GM19023 (cell line): ENCODE measurements at regions not wholly inside any gene's neighbourhood (a gene's known extent, or its start where the extent isn't known, plus 50 kb on each side); places are given as distances from the start of the nearest gene placed in this dataset.

Experiments
- ATAC-seq: cut with Tn5 transposase; IDR thresholded peaks from one replicate; pipeline ENCODE4 v1.9.1; 2021; ENCODE audit warnings: mild to moderate bottlenecking, moderate library complexity; ENCODE audit not compliant: unreplicated experiment

DNA sequence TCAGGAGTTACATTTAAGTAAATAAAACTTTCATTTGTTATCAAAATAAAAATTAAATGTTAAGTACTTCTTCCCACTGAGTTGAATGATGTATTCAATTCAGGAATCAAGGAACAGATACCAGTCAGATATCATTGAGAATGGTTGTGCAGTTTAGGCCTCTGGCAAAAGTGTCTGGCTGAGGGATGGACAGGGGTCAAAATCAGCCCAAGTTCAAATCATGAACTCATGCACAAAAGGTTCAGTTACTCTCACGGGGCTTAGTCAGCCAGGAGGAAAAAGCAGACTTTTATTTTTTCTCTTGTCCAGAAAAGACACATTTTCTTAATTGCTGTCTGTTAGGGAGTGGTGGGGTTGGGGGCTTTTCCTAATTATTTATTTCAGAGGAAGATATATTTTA lies 166.3 kb downstream of the RASSF9 start:
- no peak for ATAC-seq

DNA sequence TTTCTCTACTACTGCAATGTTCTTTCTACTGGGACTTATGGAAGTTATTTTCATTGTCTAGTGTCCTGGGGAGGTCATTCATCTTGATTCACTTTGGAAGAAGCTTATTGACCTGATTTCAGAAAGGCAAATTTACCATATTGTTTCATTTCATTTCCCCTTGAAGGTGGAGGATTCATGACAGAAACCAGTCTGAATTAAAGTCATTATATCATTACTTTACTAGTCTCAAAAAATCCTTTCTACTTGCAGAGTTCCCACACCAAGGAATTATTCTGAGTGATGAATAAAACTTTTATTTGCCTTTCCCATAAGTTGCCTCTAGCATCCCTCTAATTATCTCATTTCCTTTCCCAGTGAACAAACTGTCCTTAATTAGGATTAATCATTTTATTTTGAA lies 163.8 kb downstream of the RASSF9 start:
- no peak for ATAC-seq

DNA sequence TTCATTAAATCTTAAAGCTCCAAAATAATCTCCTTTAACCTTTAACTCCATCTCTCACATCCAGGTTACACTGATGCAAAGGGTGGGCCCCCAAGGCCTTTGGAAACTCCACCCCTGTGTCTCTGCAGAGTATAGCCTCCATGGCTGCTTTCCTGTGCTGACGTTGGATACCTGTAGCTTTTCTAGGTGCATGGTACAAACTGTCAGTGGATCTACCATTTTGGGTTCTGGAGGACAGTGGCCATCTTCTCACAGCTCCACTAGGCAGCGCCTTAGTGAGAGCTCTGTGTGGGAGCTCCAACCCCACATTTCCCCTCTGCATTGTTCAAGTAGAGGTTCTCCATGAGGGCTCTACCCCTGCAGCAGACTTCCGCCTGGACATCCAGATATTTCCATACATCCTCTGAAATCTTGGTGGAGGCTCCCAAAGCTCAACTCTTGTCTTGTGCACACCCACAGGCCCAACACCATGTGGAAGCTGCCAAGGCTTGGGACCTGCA lies 162.2 kb downstream of the RASSF9 start:
- no peak for ATAC-seq

DNA sequence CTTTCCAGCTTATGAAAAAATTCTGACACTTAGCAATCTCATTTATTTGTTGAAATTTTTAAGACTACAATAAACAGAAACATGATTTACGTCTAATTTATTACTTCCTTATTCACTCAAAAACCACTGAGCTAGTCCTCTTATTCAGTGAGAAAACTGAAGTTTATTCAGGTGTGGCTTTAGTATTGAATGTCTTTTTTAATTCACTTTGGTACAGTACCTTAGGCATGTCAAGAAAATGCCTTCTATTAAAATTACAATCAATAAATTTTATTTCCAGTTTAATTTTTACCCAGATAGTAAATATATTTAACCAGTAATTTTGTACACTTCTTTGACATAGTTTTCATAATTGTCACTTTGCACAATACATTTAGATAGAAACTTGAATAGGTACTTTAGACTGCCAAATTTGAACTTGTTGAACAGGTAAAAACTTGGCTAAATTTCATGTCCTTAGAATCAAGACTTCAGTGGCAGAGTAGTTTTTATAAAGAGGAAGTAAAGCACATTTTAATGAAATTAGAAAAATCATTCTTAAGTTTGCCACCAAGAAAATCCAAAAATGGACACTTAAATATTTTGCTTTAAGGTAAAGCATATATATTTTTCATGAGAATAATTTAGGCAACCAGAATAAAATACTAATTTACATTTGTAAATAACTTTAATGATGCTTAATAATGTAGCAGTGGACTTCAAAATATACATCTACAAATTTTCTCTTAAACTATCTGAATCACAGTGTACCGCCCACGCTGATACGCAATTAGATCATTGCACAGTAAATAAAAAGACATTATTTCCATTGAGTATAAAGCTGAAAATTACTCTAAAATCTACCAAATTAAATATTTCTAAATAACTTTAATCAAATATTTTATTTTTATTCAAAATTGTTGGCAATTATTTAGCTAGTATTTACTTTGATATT lies 159.1 kb downstream of the RASSF9 start:
- no peak for ATAC-seq

DNA sequence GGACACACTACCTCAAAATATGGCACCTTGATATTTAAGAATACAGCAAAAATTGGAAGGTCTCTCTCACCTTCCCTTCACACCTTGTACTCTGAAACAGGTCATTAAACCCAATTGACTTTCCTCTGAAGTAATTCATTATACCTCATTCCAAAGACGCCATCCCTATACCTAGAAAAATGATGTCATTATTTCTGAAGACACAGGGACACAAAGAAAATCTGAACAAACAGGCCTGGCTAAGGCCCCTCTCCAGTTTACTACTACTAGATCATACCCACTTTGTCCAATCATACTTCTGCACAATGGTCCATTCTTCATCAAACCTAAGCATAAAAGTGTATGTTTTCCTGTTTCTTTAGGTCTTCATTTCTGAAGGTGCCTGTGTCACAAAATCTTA lies 156.9 kb downstream of the RASSF9 start:
- no peak for ATAC-seq

DNA sequence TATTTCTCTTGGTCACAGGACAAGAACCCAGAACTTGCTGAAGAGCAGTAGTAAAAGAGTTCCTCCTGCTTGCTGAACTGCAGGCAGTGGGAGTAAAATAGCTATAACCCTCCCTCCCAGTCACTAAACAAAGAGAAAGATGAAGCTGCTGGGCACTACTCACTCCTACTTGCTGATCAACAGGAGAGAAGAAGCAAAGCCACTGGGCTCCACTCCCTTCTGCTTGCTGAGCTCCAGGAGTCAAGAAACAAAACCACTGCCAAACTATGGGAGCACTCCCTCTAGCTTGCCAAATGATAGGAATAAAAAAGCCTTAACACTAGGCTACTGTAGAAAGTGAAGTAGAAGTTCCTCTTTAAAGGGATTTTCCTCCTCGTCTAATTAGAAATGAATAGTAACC lies 155.3 kb downstream of the RASSF9 start:
- ATAC-seq, result no peak

DNA sequence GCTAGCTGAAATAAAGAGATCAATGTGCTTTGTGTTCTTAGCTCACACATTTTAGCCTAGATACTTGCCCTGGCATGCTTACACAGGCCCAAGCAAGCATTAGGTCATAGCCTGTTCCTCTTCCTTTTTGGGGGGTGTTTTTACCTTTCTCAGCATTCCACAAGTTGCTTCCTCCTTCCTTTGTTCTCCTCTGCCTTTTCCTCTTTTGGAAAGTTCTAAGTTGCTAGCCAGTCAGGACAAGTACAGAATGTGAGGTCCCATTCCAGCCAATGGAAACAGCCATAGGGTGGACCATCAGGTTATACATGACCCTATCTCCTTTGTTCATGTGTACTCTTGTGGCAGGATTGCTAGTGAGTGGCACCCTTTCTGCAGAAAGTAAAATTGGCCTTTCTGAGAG lies 154.9 kb downstream of the RASSF9 start:
- ATAC-seq, result no peak

DNA sequence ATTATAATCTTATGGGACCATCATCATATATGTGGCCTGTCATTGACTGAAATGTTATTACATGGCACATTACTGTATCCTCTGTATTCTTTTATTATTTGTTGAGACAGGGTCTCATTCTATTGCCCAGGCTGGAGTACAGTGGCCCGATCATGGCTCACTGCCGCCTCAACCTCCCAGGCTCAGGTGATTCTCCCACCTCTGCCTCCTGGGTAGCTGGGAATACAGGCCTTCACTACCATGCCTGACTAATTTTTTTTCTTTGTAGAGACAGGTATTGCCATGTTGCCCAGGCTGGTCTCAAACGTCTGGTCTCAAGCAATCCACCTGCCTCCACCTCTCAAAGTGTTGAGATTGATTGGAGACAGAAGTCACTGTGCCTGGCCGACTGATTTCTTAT lies 153.2 kb downstream of the RASSF9 start:
- no peak for ATAC-seq

DNA sequence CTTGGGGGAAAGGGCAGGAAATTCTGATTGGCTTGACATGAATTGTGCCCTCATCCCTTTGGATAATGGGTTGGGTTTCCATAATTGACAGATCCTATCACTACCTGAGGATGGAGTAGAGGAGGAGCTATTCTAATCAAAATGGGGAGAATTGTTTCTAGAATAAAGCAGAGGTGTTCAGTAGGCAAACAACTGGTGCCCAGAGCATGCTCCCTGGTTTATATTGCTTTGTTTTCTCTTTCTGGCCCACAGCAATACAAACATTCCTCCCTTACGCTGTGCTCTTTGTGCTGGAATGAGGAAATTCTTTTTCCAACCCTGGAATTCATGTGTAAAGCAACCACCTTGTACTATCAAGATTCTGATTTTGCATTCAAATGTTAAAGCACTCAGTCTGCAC lies 147.4 kb downstream of the RASSF9 start:
- no peak for ATAC-seq

DNA sequence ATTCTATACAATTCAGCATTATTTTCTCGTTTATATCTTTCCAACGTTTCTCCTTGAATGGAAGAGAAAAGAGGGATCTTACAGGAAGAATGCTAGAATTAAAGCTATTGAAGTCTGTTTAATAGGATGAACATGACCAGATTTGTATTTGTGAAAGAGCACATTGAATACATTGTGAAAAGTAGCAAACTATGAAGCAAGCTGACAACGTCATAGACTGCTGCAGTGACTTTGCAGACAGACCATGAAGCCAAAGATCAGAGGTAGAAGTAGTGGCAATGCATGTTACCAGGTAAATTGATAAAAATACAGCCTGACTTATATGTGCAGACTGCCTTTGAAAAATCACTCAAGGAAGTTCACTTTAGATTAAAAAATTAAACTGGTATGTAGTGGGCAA lies 146.1 kb downstream of the RASSF9 start:
- no peak for ATAC-seq

DNA sequence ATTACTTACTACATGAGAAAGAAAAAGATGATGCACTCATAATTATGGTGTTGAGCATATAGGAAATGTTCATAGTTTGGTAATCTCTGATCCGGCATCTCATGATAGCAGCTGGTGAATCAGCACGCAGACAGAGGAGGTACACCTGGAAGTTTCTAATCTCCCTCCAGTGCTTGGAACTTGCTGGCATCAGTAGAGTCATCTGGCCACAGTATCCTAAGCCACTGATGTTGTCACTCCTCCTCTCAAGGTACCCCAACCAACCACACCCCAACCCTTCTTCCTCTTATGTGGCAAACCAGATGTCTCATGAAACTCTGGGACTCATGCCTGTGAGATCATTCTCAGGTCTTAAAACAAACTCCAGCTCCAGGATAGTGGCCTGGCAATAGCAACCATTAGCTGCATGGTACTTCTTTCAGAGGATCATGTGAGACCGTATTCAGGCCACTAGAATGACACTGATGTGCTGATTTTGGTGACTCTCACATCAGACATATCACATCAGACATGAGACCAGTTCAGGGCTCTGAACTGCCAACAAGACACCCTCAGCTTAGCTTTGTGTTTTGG lies 143.0 kb downstream of the RASSF9 start:
- no peak for ATAC-seq

DNA sequence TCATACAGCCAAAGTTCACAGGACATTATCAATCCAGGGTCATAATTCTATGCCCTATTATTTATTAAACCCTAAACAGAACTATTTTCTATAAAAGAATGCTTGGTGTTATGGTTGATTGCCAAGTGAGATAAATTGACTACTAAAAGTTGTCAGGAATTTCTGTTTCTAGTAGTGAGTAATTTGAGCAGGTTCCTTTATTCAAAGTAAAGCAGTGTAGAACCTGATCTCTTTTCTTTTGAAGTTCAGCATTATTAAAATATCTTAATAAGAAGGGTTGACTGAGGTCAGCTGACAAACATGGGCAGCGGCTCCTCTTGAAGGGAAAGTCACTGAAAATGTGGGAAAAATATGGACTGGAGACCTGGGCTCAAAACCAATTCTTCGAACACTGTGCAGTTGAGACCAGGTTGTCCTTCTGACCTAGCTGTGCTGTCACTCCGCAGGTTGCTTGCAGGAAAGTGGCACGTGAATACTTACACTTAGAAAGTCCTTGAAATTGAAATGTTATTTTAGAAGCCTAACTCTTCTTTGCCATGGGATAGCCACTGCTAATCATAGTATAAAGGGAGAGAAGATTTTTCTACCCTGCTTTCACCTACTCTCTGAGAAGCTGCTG lies 141.0 kb downstream of the RASSF9 start:
- no peak for ATAC-seq

DNA sequence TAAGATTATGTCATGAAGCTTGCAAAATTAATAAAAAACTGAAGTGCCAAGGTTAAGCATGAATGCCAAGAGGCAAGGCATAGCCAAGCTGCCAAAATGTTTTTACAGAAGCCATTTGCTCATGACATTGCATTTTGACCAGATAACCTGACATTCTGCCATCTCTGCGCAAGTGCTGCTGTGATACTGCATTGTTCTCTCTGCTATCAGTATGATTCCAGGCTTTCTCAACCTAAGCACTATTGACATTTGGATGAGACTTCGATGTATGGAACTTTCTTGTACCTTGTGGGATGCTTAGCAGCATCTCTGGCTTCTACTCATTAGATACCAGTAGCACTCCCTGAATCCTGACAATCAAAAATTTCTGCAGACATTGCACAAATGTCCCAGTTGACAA lies 139.2 kb downstream of the RASSF9 start:
- no peak for ATAC-seq

DNA sequence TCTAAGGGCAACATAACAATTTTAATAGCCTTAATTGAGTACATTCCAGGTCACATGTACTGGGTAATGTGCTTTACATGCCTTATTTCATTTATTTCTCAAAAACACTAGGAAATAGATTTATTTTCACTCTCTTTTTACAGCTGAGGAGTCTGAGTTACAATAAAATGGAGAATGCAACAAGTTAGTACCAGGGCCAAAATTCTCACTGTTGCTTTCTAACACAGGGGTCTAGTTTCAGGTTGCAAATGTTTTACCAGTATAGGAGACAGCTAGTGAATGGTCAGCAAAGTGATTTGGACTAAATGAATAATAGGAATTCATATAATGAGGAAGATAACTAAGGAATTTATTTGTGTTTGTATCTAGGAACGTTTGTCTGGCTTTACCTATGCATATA lies 137.3 kb downstream of the RASSF9 start:
- no peak for ATAC-seq

DNA sequence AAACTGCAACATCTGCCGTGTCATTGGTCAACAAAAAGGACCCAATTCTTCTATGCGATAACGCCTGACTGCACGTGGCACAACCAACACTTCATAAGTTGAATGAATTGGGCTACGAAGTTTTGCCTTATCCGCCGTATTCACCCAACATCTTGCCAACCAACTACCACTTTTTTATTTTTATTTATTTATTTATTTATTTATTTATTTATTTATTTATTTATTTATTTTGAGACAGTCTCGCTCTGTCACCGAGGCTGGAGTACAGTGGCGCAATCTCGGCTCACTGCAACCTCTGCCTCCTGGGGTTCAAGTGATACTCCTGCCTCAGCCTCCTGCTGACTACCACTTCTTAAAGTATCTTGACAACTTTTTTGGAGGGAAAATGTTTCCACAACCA lies 127.4 kb downstream of the RASSF9 start:
- ATAC-seq, result no peak

DNA sequence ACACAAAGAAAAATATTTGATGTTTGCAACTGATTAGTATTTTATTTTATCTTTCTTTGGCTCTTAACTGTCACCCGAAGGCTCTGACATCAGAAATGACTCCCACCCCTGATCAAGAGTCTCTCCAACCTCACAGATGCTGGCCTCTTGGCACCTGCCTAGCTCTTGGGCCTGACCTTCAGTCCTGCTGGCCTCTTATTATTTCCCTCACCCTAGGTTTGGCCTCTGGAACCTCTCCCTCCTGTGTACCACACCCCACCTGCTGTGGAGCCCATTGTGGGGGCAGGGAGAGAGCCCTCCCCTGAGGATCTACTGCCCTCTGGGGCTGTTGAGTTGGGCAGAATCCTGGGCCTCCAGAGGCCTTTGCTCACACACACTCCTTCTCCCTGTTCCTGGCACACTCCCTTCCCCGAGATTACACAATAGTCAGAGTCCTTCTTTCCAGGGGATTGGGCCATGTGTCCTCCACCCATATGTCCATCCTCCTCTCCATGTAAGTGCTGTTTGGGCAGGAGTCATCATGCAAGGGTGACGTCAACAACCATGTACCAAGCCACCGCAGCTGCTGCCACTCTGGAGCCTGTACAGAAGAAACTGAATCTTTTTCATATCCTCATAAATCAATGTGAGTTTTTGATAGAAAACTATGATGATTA lies 124.3 kb downstream of the RASSF9 start:
- no peak for ATAC-seq

DNA sequence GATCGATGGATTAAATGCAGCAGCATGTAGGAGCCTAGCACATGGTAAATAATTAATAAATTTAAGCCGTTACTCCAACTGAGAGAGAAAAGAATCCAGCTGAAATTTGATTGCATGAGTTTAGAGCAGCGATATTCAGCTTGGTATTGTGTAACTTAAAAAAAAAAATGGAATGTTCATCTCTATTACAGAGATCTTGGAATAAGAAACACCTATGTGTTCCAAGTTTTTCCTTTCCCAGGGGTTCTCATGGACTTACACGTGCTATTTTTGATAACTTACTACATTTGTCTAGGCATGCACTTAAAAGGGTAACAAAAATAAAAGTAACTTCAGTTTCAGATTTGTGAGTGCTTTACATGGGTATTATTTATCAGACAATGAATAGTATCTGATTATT lies 122.8 kb downstream of the RASSF9 start:
- no peak for ATAC-seq

DNA sequence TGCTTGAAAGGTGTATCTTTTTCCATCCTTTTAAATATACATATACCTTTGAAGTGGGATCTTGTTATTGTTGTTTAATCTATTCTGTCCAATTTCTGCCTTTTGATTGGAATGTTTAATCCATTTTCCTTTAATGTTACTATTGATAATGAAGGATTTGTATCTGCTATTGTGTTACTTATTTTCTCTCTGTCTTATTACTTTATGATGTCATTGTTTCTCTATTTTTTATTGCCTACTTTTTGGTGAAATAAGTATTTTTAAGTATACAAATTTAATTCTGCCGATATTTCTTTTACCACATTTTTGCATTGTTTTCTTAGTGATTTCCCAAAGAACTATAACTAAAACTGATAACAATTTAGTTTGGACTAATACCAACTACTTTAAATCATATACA lies 121.8 kb downstream of the RASSF9 start:
- ATAC-seq, result no peak

DNA sequence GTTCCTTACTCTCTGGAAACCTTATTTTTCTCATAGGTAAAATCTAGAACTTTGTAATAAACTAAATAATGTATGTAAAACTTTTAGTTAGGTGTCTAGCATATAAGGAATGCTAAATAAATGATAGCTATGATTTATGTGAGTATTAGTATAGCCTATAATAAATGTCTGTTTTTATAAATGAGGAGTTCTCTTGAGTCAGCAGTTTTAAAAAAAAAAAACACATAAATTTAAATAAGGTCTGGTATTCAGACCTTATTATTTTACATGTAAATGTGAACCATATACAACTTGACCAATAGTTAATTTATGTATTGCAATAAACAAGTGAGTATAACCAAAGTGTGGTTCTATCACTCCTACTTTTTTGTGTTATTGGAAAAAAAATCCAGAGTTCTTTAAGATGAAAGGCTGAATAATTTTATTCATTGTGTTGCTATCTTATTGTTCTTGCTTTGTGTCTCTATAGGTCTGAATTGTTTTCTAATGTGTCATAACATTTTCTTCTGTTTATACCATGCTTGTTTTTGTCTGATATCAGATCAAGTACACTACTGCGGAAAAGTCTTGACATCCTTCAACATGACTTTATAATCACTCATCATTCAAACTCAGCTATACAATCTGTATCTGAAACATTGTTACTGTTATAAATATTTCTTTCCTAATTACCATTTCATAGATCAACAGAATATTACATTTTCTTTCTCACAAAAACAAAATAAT lies 115.7 kb downstream of the RASSF9 start:
- no peak for ATAC-seq

DNA sequence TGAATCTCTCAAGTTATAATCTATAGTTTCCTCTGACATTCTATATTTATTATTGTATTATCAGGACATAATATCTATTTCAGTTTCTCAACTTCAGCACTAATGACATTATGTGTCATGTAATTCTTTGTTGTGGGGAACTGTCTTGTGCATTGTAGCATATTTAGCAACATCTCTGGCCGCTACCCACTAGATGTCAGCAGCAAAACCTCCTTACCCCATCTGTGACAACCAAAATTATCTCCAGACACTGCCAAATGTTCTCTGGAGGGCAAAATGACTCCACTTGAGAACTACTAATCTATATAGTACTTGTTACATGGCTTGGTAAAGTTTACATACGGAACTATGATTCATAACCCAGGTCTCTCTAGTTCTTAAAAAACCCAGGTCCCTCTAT lies 110.2 kb downstream of the RASSF9 start:
- ATAC-seq, result no peak
